Loucy (cell line): ENCODE measurements at regions not wholly inside any gene's neighbourhood (a gene's known extent, or its start where the extent isn't known, plus 50 kb on each side); places are given as distances from the start of the nearest gene placed in this dataset.

Experiments
- H2AFZ ChIP-seq: fragments of 200-600 bp; sonication (generic); 2 replicates; pipeline ENCODE4 v1.6.0; 2016; ENCODE audit warnings: antibody characterized with exemption, mild to moderate bottlenecking, low read length, moderate library complexity
- H3F3A ChIP-seq: fragments of 200-600 bp; 2 replicates; pipeline ENCODE4 v1.6.0; 2016; ENCODE audit warnings: antibody characterized with exemption, low read depth, mild to moderate bottlenecking
- H3K27me3 ChIP-seq: fragments of 200-600 bp; sonication (generic); 2 replicates; pipeline ENCODE4 v1.6.1; 2014; ENCODE audit warnings: low read length, mild to moderate bottlenecking; ENCODE audit not compliant: insufficient read depth, poor library complexity, severe bottlenecking
- H3K36me3 ChIP-seq: fragments of 200-600 bp; sonication (generic); 2 replicates; pipeline ENCODE4 v1.6.1; 2016; ENCODE audit warnings: low read length; ENCODE audit not compliant: insufficient read depth
- H3K4me1 ChIP-seq: fragments of 200-600 bp; sonication (generic); 2 replicates; pipeline ENCODE4 v1.5.1; 2014; ENCODE audit warnings: low read length, mild to moderate bottlenecking; ENCODE audit not compliant: insufficient read depth, poor library complexity, severe bottlenecking
- H3K4me2 ChIP-seq: fragments of 200-600 bp; sonication (generic); 2 replicates; pipeline ENCODE4 v1.6.0; 2014; ENCODE audit warnings: antibody characterized with exemption, low read length, low read depth, mild to moderate bottlenecking; ENCODE audit not compliant: poor library complexity, severe bottlenecking
- H3K4me3 ChIP-seq: fragments of 200-600 bp; sonication (generic); 2 replicates; pipeline ENCODE4 v1.5.1; 2014; ENCODE audit warnings: low read length, mild to moderate bottlenecking, mixed read lengths; ENCODE audit not compliant: poor library complexity, severe bottlenecking
- H3K79me2 ChIP-seq: fragments of 200-600 bp; sonication (generic); 2 replicates; pipeline ENCODE4 v1.6.1; 2014; ENCODE audit warnings: low read length; ENCODE audit not compliant: insufficient read depth
- H3K9ac ChIP-seq: fragments of 200-600 bp; sonication (generic); 2 replicates; pipeline ENCODE4 v1.6.0; 2014; ENCODE audit warnings: mild to moderate bottlenecking, low read depth, low read length, moderate library complexity; ENCODE audit not compliant: poor library complexity, severe bottlenecking
- H3K9me2 ChIP-seq: fragments of 200-600 bp; sonication (generic); replicated peaks from 2 replicates; pipeline ENCODE4 v1.6.1; 2016; ENCODE audit warnings: low read depth, low read length, mixed read lengths
- H3K9me3 ChIP-seq: fragments of 200-600 bp; sonication (generic); 2 replicates; pipeline ENCODE4 v1.6.1; 2014; ENCODE audit warnings: mild to moderate bottlenecking, antibody characterized with exemption, low read length, low read depth; ENCODE audit not compliant: insufficient read depth
- H4K20me1 ChIP-seq: fragments of 200-600 bp; sonication (generic); 2 replicates; pipeline ENCODE4 v1.6.0; 2014; ENCODE audit warnings: antibody characterized with exemption, low read length, mild to moderate bottlenecking; ENCODE audit not compliant: insufficient read depth, poor library complexity, severe bottlenecking
- EZH2phosphoT487 ChIP-seq: fragments of 200-600 bp; IDR thresholded peaks from 2 replicates; pipeline ENCODE4 v1.6.1; 2018; ENCODE audit warnings: antibody characterized with exemption, mild to moderate bottlenecking, moderate library complexity, borderline replicate concordance
- TF ChIP-seq, protein P1 (sequence below): fragments of 200-600 bp; sonication (generic); conservative IDR thresholded peaks from 2 replicates; pipeline ENCODE4 v1.5.1; 2014; ENCODE audit warnings: mild to moderate bottlenecking, antibody characterized with exemption, low read length

GRCh38 chr15:92323525-92323924, 70.2 kb upstream of the ST8SIA2 start:
- Histone ChIP-seq H2AFZ (no peak overlapping the region), H3K4me1 (no peaks in the 10 kb centered on the region), H3K27me3 (no peaks in the 10 kb centered on the region), H3K9ac (no peak overlapping the region), H3K4me2 (no peak overlapping the region), H3K79me2 (no peaks in the 10 kb centered on the region), H3K9me3 (no peaks in the 10 kb centered on the region), H3K4me3 (no peak overlapping the region), H3K36me3 (no peaks in the 10 kb centered on the region), H3F3A (no peaks in the 10 kb centered on the region), H3K9me2 (no peaks in the 10 kb centered on the region), H4K20me1 (no peaks in the 10 kb centered on the region)
- TF ChIP-seq, protein P1, sequence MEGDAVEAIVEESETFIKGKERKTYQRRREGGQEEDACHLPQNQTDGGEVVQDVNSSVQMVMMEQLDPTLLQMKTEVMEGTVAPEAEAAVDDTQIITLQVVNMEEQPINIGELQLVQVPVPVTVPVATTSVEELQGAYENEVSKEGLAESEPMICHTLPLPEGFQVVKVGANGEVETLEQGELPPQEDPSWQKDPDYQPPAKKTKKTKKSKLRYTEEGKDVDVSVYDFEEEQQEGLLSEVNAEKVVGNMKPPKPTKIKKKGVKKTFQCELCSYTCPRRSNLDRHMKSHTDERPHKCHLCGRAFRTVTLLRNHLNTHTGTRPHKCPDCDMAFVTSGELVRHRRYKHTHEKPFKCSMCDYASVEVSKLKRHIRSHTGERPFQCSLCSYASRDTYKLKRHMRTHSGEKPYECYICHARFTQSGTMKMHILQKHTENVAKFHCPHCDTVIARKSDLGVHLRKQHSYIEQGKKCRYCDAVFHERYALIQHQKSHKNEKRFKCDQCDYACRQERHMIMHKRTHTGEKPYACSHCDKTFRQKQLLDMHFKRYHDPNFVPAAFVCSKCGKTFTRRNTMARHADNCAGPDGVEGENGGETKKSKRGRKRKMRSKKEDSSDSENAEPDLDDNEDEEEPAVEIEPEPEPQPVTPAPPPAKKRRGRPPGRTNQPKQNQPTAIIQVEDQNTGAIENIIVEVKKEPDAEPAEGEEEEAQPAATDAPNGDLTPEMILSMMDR = no peak
- TF ChIP-seq EZH2phosphoT487 = no peak

DNA sequence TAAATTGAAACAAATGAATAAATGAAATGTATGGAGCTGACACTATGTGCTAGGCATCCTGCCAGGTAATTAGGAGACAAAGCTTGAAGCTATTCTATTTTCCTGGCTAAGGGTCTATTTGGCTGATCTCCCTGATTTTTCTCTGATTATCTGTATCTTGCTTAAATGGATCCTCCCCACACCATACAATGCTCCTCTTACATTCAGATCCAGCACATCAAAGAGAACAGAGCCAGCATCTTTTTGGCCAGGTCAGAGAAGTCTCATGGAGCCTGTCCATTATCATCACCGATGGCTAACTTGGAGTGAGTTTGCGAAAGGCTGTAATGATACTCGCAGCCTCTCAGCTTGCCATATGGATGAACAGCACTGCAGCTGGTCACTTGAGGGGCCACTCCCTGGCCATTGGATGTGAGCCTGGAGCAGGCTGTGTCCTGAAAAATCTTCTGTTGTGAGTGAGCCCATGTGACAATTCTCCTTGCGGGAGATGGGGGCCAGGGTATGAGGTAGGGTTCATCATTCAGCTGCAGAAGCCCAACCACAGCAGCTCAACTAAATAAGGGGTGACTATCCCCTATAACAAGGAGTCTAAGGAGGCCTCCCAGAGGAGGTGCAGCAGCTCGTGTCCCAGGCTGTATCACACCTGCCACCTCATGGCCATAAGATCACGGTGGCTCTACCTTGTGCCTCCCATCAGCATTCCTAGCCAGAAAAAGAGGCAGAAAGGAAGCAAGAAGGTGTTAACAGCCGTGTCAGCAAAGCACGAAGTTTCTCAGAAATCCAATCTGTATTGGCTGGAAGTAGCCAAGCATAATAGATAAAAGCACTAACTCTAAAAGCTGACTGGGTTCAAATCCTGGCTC, 69.3 kb upstream of the ST8SIA2 start:
- TF ChIP-seq, protein P1 = no peak
- TF ChIP-seq EZH2phosphoT487 = no peak
- Histone ChIP-seq H3K9me3 (no peaks in the 10 kb centered on the region), H3K4me3 (no peak overlapping the region), H3K4me2 (no peak overlapping the region), H2AFZ (no peak overlapping the region), H4K20me1 (no peaks in the 10 kb centered on the region), H3K27me3 (no peaks in the 10 kb centered on the region), H3K9me2 (no peaks in the 10 kb centered on the region), H3K36me3 (no peaks in the 10 kb centered on the region), H3K9ac (no peak overlapping the region), H3K79me2 (no peaks in the 10 kb centered on the region), H3K4me1 (no peaks in the 10 kb centered on the region), H3F3A (no peaks in the 10 kb centered on the region)

DNA sequence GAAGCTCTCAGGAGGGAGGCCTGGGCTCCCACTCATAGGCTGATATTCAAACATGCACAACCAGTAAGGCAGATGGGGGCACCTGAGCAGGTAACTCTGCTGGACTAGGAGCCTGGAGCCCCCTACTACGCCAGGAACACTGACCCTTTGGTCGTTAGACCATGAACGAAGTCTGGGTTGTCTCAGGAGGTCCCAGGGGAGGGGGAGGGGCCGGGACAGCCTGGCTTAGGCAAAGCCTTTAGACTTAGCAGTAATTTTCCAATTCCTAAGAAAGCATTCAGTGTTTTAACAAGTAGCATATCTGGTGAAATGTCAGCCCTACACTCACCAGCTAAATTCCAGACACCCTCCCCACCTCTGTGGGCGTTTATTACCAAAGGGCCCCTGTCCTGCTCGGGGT, 67.4 kb upstream of the ST8SIA2 start:
- H4K20me1 ChIP-seq = no peaks in the 10 kb centered on the region
- no peak for TF ChIP-seq EZH2phosphoT487
- TF ChIP-seq, protein P1 = no peak
- H3K9me2 ChIP-seq = no peaks in the 10 kb centered on the region
- H3K27me3 ChIP-seq = no peaks in the 10 kb centered on the region
- H3K36me3 ChIP-seq = no peaks in the 10 kb centered on the region
- H3K4me1 ChIP-seq = no peaks in the 10 kb centered on the region
- no peak overlapping the region for H2AFZ ChIP-seq
- no peak overlapping the region for H3K4me2 ChIP-seq
- no peaks in the 10 kb centered on the region for H3F3A ChIP-seq
- H3K79me2 ChIP-seq = no peaks in the 10 kb centered on the region
- H3K9ac ChIP-seq = no peak overlapping the region
- no peak overlapping the region for H3K4me3 ChIP-seq
- no peaks in the 10 kb centered on the region for H3K9me3 ChIP-seq
